Kidney epithelial cell (primary cell): ENCODE measurements at regions not wholly inside any gene's neighbourhood (a gene's known extent, or its start where the extent isn't known, plus 50 kb on each side); places are given as distances from the start of the nearest gene placed in this dataset.

Source experiments
- DNase-seq: peaks from one replicate; pipeline ENCODE4 v3.0.0-alpha.2; 2010; ENCODE audit warnings: low read depth
- H3K27me3 ChIP-seq: 2 replicates; pipeline ENCODE4 v1.6.0; 2011; ENCODE audit warnings: low read length; ENCODE audit not compliant: control insufficient read depth, insufficient read depth
- H3K36me3 ChIP-seq: 2 replicates; pipeline ENCODE4 v1.5.1; 2011; ENCODE audit warnings: low read length; ENCODE audit not compliant: control insufficient read depth, insufficient read depth
- H3K4me3 ChIP-seq: 2 replicates; pipeline ENCODE4 v1.5.1; 2011; ENCODE audit warnings: low read depth, mild to moderate bottlenecking, control low read depth, low read length
- CTCF ChIP-seq: IDR thresholded peaks from 2 replicates; pipeline ENCODE4 v1.5.1; 2011; ENCODE audit warnings: mild to moderate bottlenecking, moderate library complexity, low read length, control low read depth, inconsistent platforms; ENCODE audit not compliant: insufficient read depth, poor library complexity, severe bottlenecking

GRCh38 chr16:51085271-51085670 is 65.8 kb downstream of the SALL1 start:
- H3K4me3 ChIP-seq: no peak overlapping the region
- no peak for TF ChIP-seq CTCF
- no peaks in the 10 kb centered on the region for H3K36me3 ChIP-seq
- DNase-seq: no peak
- no peaks in the 10 kb centered on the region for H3K27me3 ChIP-seq

GRCh38 chr16:51084074-51084928 is 66.8 kb downstream of the SALL1 start:
- Histone ChIP-seq H3K36me3 (no peaks in the 10 kb centered on the region), H3K27me3 (no peaks in the 10 kb centered on the region), H3K4me3 (no peak overlapping the region)
- DNase-seq: no peak
- no peak for TF ChIP-seq CTCF

GRCh38 chr16:51072591-51072990 is 78.5 kb downstream of the SALL1 start:
- DNase-seq: no peak
- Histone ChIP-seq H3K36me3 (no peaks in the 10 kb centered on the region), H3K27me3 (no peaks in the 10 kb centered on the region), H3K4me3 (no peak overlapping the region)
- no peak for TF ChIP-seq CTCF

- no peak overlapping the region for H3K4me3 ChIP-seq
- no peaks in the 10 kb centered on the region for H3K36me3 ChIP-seq
- no peaks in the 10 kb centered on the region for H3K27me3 ChIP-seq
- TF ChIP-seq CTCF: no peak
- DNase-seq: no peak
Observed at GRCh38 chr16:51071326-51071725, 79.7 kb downstream of the SALL1 start.

GRCh38 chr16:51067352-51067751 is 83.7 kb downstream of the SALL1 start:
- TF ChIP-seq CTCF: no peak

GRCh38 chr16:51062039-51062438 is 89.0 kb downstream of the SALL1 start:
- Histone ChIP-seq H3K27me3 (peaks cover 3% of the 10 kb centered on the region), H3K36me3 (no peaks in the 10 kb centered on the region), H3K4me3 (no peak overlapping the region)
- TF ChIP-seq CTCF: no peak
- DNase-seq: no peak

More at GRCh38 chr16:51067352-51067751, 83.7 kb downstream of the SALL1 start:
- Histone ChIP-seq H3K4me3 (no peak overlapping the region), H3K36me3 (no peaks in the 10 kb centered on the region), H3K27me3 (peaks cover 2% of the 10 kb centered on the region)
- DNase-seq: no peak
